ENCODE measurements at regions not wholly inside any gene's neighbourhood (a gene's known extent, or its start where the extent isn't known, plus 50 kb on each side); places are given as distances from the start of the nearest gene placed in this dataset.
"Not testable (repeated sequence)": the region's sequence is repeated elsewhere in the genome, so short reads cannot be mapped to it uniquely, and the experiment has no call there.

DNA sequence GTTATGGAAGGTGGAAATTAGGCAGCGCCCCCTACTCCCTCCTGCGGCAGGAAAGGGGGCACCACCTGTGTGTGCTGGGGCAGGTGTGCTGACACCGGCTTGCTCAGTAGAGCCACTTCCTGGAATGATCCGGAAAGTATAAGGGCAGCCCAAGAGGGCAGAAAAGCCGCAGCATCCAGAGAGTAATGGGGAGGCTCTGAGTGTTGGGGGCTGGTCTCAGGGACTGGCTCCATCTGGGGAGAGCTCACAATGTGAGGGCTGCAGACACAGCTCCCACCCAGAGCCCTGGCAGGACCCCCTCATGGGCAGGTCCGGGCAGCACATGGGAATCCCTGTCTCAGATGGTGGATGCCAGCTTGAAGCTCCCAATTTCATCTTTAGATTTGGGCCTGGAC lies 187.6 kb upstream of the C14orf180 start:
- DNase-seq, result no peak

DNA sequence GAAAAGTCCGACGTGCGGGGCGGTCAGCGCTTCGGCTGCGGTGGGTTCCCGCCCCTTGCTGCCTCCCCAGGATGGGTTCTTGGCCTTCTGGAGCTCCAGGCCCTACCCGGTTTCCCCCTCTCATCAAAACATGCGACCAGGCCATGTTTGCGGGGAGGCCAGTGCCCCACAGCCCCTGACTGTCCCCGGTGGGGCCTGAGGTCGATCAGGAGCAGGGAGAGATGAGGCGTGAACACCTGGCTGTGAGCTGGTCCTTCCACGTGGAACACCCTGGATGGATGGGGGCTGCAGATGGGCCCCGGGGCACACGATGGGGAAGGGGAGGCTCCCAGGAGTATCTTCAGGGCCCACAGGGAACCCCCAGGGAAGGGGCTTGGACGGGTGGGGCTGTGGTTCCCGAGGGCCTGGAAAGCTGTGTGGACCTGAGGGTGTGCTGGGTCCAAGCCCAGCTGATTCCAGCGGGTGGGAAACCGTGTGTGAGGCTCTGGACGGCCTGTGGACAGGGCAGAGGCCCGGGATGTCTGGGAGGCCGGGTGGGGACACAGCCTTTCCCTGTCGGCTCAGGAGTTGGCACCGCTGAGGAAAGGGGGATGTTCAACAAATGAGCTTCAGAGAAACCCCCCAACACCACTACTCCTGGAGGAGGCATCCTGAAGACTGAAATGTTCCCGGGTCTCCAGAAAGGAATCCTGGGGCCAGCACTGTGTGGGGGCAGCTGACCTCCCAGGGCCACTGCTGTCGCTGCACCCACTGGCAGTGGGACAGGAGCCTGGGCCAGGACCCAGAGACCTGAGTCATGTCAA lies 187.0 kb upstream of the C14orf180 start:
- no peak for DNase-seq

- no peak for DNase-seq
Measured at GRCh38 chr14:104393199-104393897, 186.2 kb upstream of the C14orf180 start.

DNA sequence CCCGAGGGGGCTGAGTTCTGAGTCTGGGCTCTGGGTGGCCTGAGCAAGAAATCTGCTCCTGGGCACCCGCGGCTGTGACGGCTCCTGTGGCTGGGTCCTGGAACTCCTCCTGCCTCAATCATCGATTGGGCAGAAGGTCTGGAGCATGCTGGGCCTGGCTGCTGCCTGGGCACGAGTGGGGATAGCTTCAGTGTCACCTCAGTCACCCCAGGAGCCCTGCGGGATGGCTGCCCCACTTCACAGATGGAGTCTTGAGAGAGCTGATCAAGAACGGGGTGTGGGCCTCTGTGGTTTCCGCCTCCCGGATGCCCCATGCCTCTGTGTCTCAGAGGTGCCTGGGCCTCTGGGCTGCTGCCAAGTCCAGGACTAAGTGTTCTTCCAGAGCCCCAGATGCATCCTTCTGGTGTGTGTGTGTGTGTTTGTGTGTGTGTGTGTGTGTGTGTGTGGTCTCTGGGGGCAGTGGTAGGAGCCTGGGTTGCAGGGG lies 185.6 kb upstream of the C14orf180 start:
- DNase-seq, result peak; percentile 81

DNA sequence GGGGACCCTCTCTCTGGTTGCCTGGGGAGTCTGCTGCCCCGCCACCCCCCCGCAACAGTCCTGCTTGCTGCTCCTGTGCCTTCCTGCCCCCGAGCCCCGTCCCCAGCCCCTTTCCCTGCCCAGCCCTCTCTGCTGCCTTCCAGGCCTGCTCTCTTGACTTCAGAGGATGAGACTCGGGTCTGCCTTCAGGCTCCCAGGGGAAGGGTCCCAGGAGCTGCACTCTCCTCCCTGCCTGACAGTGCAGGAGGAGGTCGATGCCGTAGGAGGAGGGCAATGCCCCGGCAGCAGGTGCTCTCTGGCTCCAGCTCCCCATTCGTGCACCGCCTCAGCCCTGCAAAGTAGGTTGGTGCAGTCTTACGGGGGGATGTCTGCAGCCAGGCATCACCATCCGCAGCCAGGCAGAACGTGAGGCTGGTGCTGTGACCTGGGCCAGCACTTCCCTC lies 185.1 kb upstream of the C14orf180 start:
- no peak for DNase-seq

DNA sequence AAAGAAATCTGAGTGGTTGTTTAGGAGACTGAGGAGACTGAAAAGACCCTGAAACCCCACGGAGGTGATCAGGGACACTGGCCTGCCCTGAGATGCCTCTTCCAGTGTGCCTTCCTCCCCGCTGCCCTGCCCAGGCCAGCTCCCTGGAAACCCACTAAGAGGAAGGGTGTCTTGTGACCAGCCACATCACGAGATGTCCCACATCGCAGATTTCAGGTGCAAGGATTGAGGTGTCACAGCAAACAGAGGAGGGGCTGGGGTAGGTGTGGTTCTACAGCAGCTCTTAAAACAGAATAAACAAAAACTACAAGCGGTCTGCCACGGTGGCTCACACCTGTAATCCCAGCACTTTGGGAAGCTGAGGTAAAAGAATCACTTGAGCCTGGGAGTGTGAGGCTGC lies 184.3 kb upstream of the C14orf180 start:
- no peak for DNase-seq

DNA sequence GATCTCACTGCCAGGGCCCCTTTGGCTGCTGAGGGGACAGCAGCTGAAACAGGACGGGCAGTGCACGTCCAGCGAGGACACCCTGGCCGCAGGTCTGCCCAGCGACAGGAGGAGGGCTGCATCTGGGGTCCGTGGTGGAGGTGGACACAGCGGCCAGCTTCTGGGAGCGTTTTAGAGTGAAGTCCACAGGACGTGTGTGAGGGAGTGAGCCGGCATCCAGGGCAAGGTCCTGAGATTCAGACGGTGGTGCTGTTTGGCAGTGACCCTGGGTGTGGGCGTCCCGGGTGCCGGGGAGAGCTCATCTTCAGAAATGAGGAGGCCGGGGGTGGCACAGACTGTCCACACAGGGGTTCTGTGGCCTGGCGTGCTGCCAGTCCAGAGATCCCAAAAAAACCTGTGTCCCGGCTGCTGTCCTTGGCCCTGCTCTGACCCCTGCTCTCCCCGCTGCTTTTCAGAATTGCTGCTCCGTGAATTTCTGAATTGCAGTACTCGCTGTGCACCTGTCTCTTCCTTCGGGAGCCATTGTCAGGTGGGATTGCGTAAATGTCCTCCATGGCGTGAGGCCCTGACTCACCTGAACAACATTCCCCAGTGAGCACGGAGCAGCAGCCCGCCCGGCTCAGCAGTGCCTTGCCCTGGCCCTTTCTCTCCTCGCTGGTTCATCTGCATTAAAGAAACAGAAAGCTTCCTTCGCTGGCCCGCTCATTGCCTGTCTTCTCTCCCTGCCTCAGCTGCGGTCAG lies 183.5 kb upstream of the C14orf180 start:
- DNase-seq, result no peak

GRCh38 chr14:104396682-104397470 lies 182.7 kb upstream of the C14orf180 start:
- no peak for DNase-seq

- DNase-seq, result no peak
Measured at GRCh38 chr14:104397956-104398355, 181.6 kb upstream of the C14orf180 start.

DNA sequence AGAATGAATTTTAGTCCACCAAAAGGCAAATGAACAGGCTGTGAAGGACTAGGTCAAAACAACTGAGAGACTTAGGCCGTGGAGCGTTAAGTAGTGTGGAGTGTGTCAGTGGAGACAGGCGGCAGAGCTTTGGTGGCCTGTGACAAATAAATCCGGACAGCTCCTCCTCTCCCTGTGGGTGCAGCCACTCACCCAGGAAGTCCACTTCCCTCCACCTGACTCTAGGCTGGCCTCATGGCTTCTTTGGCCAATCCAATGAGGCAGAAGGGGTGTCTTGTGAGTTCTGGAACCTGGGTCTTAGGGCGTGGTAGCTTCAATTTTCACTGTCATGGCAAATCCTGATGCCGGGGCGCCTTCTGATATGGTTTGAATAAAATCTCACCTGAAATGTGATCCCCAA lies 180.9 kb upstream of the C14orf180 start:
- DNase-seq, result no peak

DNA sequence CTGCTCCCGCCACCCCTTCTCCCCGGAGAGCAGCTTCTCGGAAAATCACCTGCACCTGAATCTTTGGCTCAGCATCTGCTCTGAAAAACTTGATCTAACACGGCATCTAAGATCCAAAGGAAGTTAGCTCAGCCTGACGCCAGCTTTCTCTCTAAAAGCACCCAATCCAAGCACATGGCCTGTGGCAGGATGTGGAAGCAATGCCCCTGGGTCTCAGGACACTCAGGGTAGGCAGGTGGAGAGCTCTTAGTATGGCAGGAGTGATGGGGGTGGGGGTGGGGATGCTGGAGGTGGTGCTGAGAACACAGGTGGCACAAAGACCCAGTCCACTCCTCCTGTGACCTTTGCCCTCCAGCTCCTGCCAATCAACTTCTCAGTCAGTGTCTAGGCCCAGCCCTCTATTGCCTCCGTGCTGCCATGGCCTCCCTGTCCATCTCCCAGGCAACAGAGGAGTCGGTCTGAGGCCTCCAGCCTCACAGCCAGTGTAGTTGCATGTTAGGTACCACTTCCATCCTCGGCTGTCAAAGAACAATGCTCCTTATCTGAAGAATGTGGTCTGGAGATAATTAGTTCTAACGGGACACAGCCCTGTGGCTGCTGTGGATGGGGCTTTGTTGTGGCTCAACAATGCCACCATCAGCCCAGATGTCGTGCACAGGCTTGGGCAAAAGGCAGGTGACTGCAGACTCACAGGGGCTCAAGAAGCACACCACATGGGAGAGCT lies 180.0 kb upstream of the C14orf180 start:
- no peak for DNase-seq

GRCh38 chr14:104400355-104400754 lies 179.2 kb upstream of the C14orf180 start:
- DNase-seq, result no peak

GRCh38 chr14:104401785-104402184 lies 177.8 kb upstream of the C14orf180 start:
- no peak for DNase-seq

DNA sequence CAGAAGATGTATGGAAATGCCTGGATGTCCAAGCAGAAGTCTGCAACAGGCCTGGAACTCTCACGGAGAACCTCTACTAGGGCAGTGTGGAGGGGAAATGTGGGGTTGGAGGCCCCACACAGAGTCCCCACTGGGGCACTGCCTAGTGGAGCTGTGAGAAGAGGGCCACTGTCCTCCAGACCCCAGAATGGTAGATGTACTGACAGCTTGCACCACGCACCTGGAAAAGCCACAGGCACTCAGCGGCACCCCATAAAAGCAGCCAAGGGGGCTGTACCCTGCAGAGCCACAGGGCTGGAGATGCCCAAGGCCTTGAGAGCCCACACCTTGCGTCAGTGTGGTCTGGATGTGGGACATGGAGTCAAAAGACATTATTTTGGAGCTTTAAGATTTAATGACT lies 177.3 kb upstream of the C14orf180 start:
- not testable (repeated sequence) for DNase-seq

GRCh38 chr14:104403421-104404220 lies 175.9 kb upstream of the C14orf180 start:
- no peak for DNase-seq

DNA sequence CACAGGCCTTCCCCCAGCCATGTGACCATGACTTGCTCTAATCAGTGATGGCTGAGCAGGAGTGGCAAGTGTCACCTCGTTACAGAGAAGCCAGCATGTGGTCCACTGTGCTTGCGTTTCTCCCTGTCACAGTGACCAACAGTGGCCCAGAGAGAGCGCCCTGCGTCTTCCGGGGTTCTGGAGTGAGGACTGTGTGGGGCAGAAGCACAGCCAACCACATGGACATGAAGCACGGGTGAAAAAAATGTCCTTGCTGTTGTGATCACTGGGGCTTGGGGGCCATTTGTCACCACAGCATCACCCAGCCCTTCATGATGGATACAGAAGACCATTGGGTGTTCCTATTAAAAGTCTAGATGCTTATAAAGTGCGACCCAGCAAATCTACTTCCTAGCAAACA lies 174.6 kb upstream of the C14orf180 start:
- no peak for DNase-seq

DNA sequence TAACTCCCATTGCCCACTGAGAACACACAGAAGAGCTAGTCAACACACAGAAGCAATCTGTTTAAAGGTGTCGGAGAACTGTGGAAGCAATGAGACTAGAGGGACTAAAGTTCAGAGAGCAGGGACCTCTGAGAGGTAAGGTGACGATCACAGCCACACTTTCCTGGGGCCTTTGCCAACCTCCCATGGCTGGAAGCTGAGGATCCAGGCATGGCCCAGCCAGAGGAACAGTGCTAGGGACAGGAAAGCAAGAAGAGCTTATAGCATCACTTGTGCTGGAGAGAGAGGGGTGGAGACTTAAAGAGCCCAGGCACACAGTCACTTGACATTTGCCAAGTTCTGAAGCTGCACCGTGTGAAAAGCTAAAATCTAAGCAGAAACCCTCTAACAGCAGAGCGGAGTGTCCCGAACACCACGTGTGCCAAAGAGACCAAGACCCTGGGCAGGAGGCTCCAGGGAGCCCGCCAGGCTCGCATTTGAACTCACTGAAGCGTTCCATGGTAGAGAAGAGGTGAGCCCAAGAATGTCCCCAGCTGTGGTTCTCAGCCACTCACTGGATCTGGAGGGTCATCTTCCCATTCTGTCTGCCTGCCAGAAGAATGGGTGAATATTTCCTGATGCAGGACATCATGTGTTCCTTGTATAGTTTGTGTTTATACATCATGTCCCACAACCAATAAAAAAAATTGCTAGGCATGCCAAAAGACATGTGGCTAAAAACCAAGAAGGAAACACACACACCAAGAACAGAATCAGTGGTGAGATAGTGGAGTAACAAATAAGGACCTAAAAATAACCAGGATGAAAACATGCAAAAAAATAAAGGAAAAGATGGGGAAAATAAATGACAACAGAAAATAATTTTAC lies 174.0 kb upstream of the C14orf180 start:
- DNase-seq, result no peak

- DNase-seq, result no peak
Measured at GRCh38 chr14:104406831-104407230, 172.7 kb upstream of the C14orf180 start.

DNA sequence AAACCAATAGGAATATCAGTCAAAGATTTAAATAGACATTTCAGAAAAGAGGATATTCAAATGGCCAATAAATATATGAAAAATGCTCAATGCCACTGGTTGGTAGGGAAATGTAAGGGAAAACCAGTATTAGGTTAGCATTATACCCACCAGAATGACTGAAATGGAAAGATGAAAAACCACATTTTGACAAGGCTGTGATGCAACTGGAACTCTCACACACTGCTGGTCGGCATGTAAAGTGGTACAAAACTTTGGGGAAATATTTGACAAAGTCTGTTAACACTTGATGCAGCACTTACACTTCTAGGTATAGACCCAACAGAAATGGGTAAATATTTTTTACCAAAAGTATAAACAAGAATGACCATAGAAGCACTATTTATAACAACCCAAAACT lies 163.2 kb upstream of the C14orf180 start:
- no peak for DNase-seq

GRCh38 chr14:104419865-104420505 lies 159.6 kb upstream of the C14orf180 start:
- no peak for DNase-seq
